ENCODE measurements at regions not wholly inside any gene's neighbourhood (a gene's known extent, or its start where the extent isn't known, plus 50 kb on each side); places are given as distances from the start of the nearest gene placed in this dataset.

GRCh38 chr3:139285691-139286090 is 58.1 kb upstream of the MRPS22 start:
- no peak for DNase-seq

- no peak for DNase-seq
Measured at GRCh38 chr3:139286241-139286640, 57.6 kb upstream of the MRPS22 start.

GRCh38 chr3:139286825-139287224 is 57.0 kb upstream of the MRPS22 start:
- no peak for DNase-seq

- no peak for DNase-seq
Measured at GRCh38 chr3:139287557-139287956, 56.3 kb upstream of the MRPS22 start.

GRCh38 chr3:139288266-139288821 is 55.5 kb upstream of the MRPS22 start:
- no peak for DNase-seq

GRCh38 chr3:139289860-139290524 is 53.8 kb upstream of the MRPS22 start:
- no peak for DNase-seq

GRCh38 chr3:139291276-139292051 is 52.4 kb upstream of the MRPS22 start:
- DNase-seq = no peak

- DNase-seq = no peak
Measured at GRCh38 chr3:139292192-139292591, 51.6 kb upstream of the MRPS22 start.

- no peak for DNase-seq
Measured at GRCh38 chr3:139292711-139293664, 50.8 kb upstream of the MRPS22 start.

GRCh38 chr3:139293665-139294023 is 50.2 kb upstream of the MRPS22 start:
- DNase-seq = no peak

Measured in stimulated activated naive CD4-positive, alpha-beta T cell (primary cell).